Smooth muscle cell of the brain vasculature (primary cell): ENCODE measurements at regions not wholly inside any gene's neighbourhood (a gene's known extent, or its start where the extent isn't known, plus 50 kb on each side); places are given as distances from the start of the nearest gene placed in this dataset.

Source experiments
- DNase-seq: peaks from one replicate; pipeline ENCODE4 v3.0.0-alpha.2; 2012; ENCODE audit warnings: low read depth, low spot score

DNA sequence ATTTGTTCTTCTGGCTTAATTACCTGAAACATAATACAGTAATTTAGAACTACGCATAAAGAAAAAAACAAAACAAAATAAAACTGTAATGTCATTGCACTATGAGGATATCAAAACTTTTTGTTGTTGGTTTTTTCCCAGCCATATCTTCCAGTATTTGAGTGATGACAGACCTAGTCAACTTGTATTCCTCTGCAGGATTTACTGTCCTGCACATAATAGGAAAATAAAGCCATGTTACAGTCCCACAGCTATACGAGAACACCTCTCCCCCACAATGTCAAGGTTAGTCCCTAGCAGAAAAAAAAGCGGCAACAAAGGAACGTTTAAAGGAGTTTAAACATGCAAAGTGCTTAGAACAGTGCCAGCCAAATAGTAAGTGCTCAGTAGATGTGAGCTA is 55.3 kb upstream of the PRDX6 start:
- DNase-seq: no peak

DNA sequence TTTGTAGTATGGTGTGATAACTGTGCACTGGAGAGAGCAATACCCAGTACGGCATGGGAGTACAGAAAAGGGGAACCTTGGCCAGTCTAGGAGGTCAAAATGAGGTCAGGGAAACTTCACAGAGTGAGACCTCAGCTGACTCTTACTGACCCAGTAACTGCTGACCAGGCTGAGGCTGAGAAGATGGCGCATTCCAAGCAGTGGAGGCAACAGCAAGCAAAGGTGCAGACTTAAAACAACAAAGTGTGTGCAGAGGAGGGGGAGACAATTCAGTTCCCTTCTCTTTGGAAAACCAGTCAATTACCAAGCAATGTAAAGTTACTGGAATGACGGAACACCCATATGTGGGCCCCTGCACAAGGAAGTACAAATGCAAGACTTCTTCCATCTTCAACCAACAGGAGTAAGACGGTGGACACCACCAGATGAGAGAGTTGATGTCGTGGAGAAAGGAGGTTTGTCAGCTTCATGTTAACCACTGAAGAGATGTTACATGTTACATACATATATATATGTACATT is 54.6 kb upstream of the PRDX6 start:
- DNase-seq: no peak

DNA sequence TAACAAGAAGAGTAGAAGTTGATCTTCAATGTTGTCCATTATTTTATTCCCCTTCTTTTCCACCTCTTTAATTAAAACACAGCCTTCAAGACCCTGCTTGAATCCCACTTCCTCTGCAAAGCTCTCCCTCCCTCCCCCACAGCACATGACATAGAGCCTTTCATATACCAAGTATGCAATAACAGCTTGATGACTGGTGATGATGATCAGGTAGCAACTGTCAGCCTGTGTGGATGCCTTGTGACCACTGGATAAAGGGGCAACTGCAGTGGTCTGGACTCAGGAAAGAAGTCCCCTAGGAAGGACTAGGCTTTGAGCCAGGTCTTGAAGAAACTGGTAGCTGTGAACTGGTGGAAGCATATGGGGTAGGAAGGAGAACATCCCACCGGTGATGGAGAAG is 53.8 kb upstream of the PRDX6 start:
- no peak for DNase-seq

DNA sequence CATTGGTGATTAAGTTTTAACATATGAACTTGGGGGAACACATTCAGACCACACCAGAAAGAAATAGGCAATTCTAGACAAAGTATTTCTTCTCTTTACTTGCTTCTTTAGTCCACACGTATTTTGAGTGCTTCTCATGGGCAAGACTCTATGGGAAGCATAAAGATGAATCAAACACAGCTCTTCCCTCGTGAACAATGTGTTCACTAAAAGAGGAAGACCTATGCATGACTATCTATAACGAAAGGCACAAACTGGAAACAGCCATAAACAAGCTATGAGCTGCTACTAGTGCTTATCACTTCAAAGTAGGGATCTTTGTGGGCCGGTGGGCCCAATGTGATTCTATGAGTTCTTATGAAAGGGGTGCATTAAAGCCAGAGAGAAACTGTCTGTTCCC is 53.0 kb upstream of the PRDX6 start:
- no peak for DNase-seq

DNA sequence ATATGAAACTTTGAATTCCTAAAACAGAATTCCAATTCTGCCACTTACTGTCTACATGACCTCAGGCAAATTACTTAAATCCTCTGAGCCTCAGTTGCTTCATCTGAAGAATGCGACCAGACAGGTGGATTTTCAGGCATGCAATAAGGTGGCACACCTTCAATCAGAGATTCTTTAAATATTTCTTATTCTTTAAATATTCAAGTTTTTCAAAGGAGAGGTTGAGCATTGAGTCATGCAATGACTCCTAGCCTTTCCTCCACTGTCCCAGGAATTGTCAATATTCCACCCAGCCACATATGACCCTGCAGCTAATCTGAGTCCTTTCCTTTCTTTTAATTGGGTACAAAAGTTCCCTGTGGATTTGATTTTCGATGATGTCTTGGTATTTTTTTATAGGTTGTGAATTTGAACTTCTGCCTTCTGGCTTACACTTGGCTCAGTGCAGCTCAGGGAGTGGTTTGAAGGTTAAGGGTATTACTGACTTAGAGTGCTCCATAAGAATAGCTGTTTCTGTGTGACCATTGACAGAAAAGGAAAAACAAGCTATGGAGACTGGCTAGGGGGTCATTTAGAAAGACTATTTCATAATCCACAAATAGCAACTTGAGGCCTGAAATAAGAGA is 52.2 kb upstream of the PRDX6 start:
- DNase-seq: no peak

- no peak for DNase-seq
Measured at GRCh38 chr1:173426057-173426456, 51.1 kb upstream of the PRDX6 start.

- DNase-seq: no peak
Measured at GRCh38 chr1:173427146-173428054, 49.7 kb upstream of the PRDX6 start.
